Breast epithelium (tissue), 3 donors: ENCODE measurements at regions not wholly inside any gene's neighbourhood (a gene's known extent, or its start where the extent isn't known, plus 50 kb on each side); places are given as distances from the start of the nearest gene placed in this dataset.

Experiments
- CTCF ChIP-seq, 3 donors: fragments of 450-650 bp; IDR thresholded peaks; one replicate each; pipeline ENCODE4 v1.5.1; 2016 to 2017; ENCODE audit warnings: antibody characterized with exemption in 3 of 3, mild to moderate bottlenecking in 3 of 3, moderate library complexity in 3 of 3
- POLR2A ChIP-seq: fragments of 450-650 bp; IDR thresholded peaks from one replicate; pipeline ENCODE4 v1.6.1; 2016; ENCODE audit warnings: antibody characterized with exemption, mild to moderate bottlenecking, moderate library complexity

GRCh38 chr10:64537112-64537511, 1015.9 kb downstream of the REEP3 start:
- no peak for TF ChIP-seq CTCF (IDR thresholded peaks at IDR 0.05)
- no peak for TF ChIP-seq POLR2A
